Tibial artery (tissue), 4 donors: ENCODE measurements at regions not wholly inside any gene's neighbourhood (a gene's known extent, or its start where the extent isn't known, plus 50 kb on each side); places are given as distances from the start of the nearest gene placed in this dataset.

ENCODE experiments used
- DNase-seq, 2 donors: peaks; one replicate each; pipeline ENCODE4 v3.0.0-alpha.2; 2019
- H3K27ac ChIP-seq, 2 donors: fragments of 200-600 bp; sonication (generic) in 1 of 2; 1 replicate in 1 of 2; 2 replicates in 1 of 2; pipeline ENCODE4 v1.5.1; 2018 to 2019; ENCODE audit warnings: mild to moderate bottlenecking in 1 of 2
- H3K27me3 ChIP-seq, 2 donors: fragments of 200-600 bp; sonication (generic) in 1 of 2; one replicate each; pipeline versions ENCODE4 v1.5.1 to v1.6.0; 2016 to 2019
- H3K36me3 ChIP-seq, 3 donors: fragments of 200-600 bp; sonication (generic) in 2 of 3; one replicate each; pipeline ENCODE4 v1.5.1; 2016 to 2019; ENCODE audit warnings: mild to moderate bottlenecking in 2 of 3
- H3K4me1 ChIP-seq, 4 donors: fragments of 200-600 bp; sonication (generic) in 2 of 4; 1 replicate in 3 of 4; 2 replicates in 1 of 4; pipeline ENCODE4 v1.5.1; 2016 to 2019
- H3K4me3 ChIP-seq, 2 donors: fragments of 200-600 bp; sonication (generic) in 1 of 2; 1 replicate in 1 of 2; 2 replicates in 1 of 2; pipeline ENCODE4 v1.5.1; 2018 to 2019; ENCODE audit warnings: mild to moderate bottlenecking in 2 of 2
- H3K9me3 ChIP-seq, 3 donors: fragments of 200-600 bp; sonication (generic) in 1 of 3; one replicate each; pipeline ENCODE4 v1.5.1; 2016 to 2019
- intact Hi-C: fragments of 100-400 bp; cut with DNase I; formaldehyde crosslinking; loops from one replicate; pipeline ENCODE4 v1.15.0; 2023; ENCODE audit warnings: low total_unique reads
- TF ChIP-seq, protein P1 (sequence below), 2 experiments: fragments of 200-600 bp in 1 of 2; fragments of 450-650 bp in 1 of 2; IDR thresholded peaks; one replicate each; pipeline ENCODE4 v1.5.1; 2017 to 2019; ENCODE audit warnings: antibody characterized with exemption in 2 of 2, mild to moderate bottlenecking in 1 of 2, moderate library complexity in 1 of 2

DNA sequence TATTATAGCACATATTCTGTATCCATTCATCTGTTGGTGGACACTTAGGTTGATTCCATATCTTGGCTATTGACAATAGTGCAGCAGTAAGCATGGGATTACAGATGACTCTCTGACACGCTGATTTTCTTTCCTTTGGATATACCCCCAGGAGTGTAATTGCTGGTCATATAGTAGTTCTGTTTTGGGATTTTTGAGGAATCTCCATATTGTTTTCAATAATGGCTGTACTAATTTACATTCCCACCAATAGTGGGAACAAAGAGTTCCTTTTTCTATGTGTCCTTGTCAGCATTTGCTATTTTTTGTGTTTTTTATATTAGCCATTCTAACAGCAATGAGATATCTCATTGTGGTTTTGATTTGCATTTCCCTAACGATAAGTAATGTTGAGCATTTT lies 309.0 kb upstream of the JARID2 start:
- H3K27me3 ChIP-seq = no peaks in the 10 kb centered on the region
- intact Hi-C loops = no loop called here
- no peak for DNase-seq
- H3K27ac ChIP-seq = no peak overlapping the region
- no peaks in the 10 kb centered on the region for H3K9me3 ChIP-seq
- no peaks in the 10 kb centered on the region for H3K4me1 ChIP-seq
- TF ChIP-seq, protein P1, sequence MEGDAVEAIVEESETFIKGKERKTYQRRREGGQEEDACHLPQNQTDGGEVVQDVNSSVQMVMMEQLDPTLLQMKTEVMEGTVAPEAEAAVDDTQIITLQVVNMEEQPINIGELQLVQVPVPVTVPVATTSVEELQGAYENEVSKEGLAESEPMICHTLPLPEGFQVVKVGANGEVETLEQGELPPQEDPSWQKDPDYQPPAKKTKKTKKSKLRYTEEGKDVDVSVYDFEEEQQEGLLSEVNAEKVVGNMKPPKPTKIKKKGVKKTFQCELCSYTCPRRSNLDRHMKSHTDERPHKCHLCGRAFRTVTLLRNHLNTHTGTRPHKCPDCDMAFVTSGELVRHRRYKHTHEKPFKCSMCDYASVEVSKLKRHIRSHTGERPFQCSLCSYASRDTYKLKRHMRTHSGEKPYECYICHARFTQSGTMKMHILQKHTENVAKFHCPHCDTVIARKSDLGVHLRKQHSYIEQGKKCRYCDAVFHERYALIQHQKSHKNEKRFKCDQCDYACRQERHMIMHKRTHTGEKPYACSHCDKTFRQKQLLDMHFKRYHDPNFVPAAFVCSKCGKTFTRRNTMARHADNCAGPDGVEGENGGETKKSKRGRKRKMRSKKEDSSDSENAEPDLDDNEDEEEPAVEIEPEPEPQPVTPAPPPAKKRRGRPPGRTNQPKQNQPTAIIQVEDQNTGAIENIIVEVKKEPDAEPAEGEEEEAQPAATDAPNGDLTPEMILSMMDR (IDR thresholded peaks at IDR 0.05) = no peak
- no peaks in the 10 kb centered on the region for H3K36me3 ChIP-seq
- no peak overlapping the region for H3K4me3 ChIP-seq

DNA sequence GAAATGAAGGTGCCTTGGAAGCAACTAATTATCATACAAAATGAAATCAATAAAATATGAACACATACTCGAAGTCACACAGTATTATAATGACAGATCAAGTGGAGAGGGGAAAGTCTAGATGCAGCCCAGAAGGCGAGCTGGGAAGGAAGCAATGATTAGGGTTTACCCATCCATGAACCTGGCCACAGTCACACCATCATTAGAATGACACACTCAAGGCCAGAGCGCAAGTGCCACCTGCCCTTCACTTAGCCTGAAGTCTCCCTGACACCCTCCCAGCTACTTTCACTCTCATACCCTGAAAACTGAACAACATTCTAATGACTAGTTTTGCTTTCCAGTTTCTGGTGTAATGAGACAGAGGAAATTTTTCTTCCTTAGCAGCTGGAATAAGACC lies 302.8 kb upstream of the JARID2 start:
- H3K27me3 ChIP-seq = peaks cover 0 to 4% of the 10 kb centered on the region in 2 donors
- TF ChIP-seq, protein P1 (IDR thresholded peaks at IDR 0.05) = no peak
- H3K27ac ChIP-seq = no peak overlapping the region
- intact Hi-C loops = no loop called here
- H3K4me3 ChIP-seq = no peak overlapping the region
- no peak for DNase-seq
- no peaks in the 10 kb centered on the region for H3K9me3 ChIP-seq
- H3K4me1 ChIP-seq = no peaks in the 10 kb centered on the region
- no peaks in the 10 kb centered on the region for H3K36me3 ChIP-seq

DNA sequence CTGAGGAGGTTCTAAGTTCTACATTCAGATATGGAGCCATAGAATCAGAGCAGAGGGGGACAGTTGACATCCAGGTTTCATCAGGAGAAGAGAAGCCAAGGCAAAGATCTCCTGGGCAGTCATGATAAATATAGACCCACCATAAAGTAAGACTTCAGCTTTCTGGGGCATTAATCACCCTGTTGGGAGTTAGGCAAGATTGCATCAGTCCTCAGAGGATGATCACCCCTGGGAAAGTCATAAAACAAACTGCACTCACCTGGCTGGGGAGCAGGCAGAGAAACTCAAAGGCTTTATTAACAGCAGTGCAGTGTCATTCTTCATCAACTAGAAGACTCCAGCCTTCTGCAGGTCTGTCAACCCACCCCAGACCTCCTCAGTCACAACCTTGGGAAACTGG lies 301.3 kb upstream of the JARID2 start:
- no peaks in the 10 kb centered on the region for H3K4me1 ChIP-seq
- H3K36me3 ChIP-seq = no peaks in the 10 kb centered on the region
- no peaks in the 10 kb centered on the region for H3K9me3 ChIP-seq
- intact Hi-C loops = no loop called here
- DNase-seq = no peak
- TF ChIP-seq, protein P1 (IDR thresholded peaks at IDR 0.05) = no peak
- H3K4me3 ChIP-seq = no peak overlapping the region
- H3K27me3 ChIP-seq = peaks cover 0 to 4% of the 10 kb centered on the region in 2 donors
- no peak overlapping the region for H3K27ac ChIP-seq

DNA sequence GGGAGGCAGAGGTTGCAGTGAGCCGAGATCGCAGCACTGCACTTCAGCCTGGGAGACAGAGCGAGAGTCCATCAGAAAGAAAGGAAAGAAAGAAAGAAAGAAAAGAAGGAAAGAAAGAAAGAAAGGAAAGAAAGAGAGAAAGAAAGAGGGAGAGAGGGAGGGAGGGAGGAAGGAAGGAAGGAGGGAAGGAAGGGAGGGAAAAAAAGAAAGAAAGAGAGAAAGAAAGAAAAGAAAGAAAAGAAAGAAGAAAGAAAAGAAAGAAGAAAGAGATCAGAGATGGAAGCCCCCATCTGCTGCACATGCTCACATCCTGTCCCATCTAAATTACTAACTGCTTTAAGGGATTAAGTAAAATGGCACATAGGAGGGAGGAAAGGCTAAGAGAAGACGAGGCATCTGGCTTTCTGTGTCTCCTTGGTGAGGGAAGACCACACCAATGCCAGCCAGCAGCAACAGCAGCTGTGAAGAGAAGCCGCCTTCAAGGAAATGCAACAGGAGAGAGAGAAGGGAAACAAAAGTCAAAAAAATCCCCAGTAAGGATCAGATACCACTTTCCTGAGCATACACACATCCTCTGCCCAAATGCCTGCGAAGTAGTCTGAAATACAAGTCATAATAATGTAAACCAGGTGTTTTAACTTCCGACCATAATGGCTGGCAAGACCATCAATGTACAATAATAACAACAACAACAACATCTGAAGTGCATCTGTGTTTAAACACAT lies 300.2 kb upstream of the JARID2 start:
- no peaks in the 10 kb centered on the region for H3K36me3 ChIP-seq
- peaks cover 0 to 4% of the 10 kb centered on the region in 2 donors for H3K27me3 ChIP-seq
- no peak overlapping the region for H3K4me3 ChIP-seq
- intact Hi-C loops = no loop called here
- no peaks in the 10 kb centered on the region for H3K4me1 ChIP-seq
- TF ChIP-seq, protein P1 (IDR thresholded peaks at IDR 0.05) = no peak
- no peaks in the 10 kb centered on the region for H3K9me3 ChIP-seq
- DNase-seq = no peak
- no peak overlapping the region for H3K27ac ChIP-seq

DNA sequence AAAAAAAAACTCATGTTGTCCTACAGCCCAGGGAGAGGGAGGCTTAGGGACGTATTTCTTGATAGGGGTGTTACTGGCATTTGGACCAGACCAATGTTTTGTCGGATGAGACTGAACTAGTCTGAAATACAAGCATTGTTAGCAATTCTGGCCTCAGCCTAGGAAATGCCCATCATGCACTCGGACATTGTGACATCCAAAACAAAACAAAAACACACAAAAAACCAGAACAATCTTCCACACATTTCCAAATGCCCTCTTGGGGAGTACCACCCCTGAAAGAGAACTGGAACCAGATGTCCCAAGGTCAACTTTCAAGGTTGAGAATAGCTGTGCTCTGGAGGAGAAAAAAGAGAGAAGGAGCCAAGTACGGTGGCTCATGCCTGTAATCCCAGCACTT lies 299.1 kb upstream of the JARID2 start:
- H3K36me3 ChIP-seq = no peaks in the 10 kb centered on the region
- H3K4me1 ChIP-seq = no peaks in the 10 kb centered on the region
- DNase-seq = no peak
- intact Hi-C loops = no loop called here
- no peak overlapping the region for H3K4me3 ChIP-seq
- peaks cover 0 to 4% of the 10 kb centered on the region in 2 donors for H3K27me3 ChIP-seq
- no peak overlapping the region for H3K27ac ChIP-seq
- TF ChIP-seq, protein P1 (IDR thresholded peaks at IDR 0.05) = no peak
- no peaks in the 10 kb centered on the region for H3K9me3 ChIP-seq
